ENCODE measurements at regions not wholly inside any gene's neighbourhood (a gene's known extent, or its start where the extent isn't known, plus 50 kb on each side); places are given as distances from the start of the nearest gene placed in this dataset.

GRCh38 chr4:3848323-3848722 lies 82.1 kb downstream of the ADRA2C start:
- ATAC-seq, result no peak
- TF ChIP-seq CTCF (IDR thresholded peaks at IDR 0.05), result no peak
- intact Hi-C loops (cut with micrococcal nuclease), result no loop called here
- no peak overlapping the region for H3K4me3 ChIP-seq (ENCODE audit: low read length)
- no peak overlapping the region for H3K27ac ChIP-seq (ENCODE audit: low read length)
- Mint-ChIP-seq H3K4me1 (no peaks in the 10 kb centered on the region), H3K27ac (no peak overlapping the region), H3K27me3 (ENCODE audit: low read depth in 2 of 2) (peaks cover 33 to 70% of the 10 kb centered on the region in 2 donors), H3K4me3 (no peak overlapping the region), H3K9me3 (no peaks in the 10 kb centered on the region), H3K36me3 (no peaks in the 10 kb centered on the region)
- H3K9me3 ChIP-seq (ENCODE audit: control insufficient read depth, insufficient read depth, low read length), result peaks cover 6% of the 10 kb centered on the region
- DNase-seq, result no peak
- H3K36me3 ChIP-seq (ENCODE audit: control insufficient read depth, insufficient read depth, low read length), result no peaks in the 10 kb centered on the region
- no peaks in the 10 kb centered on the region for H3K27me3 ChIP-seq (ENCODE audit: control insufficient read depth, insufficient read depth, low read length)
- H3K4me1 ChIP-seq (ENCODE audit: control insufficient read depth, insufficient read depth, low read length), result no peaks in the 10 kb centered on the region
- 98% methylated on average over 5 of the region's 5 CpGs for WGBS (ENCODE audit: insufficient coverage)

GRCh38 chr4:3849140-3849539 lies 83.0 kb downstream of the ADRA2C start:
- Histone ChIP-seq H3K27me3 (ENCODE audit: control insufficient read depth, insufficient read depth, low read length) (no peaks in the 10 kb centered on the region), H3K9me3 (ENCODE audit: control insufficient read depth, insufficient read depth, low read length) (peaks cover 6% of the 10 kb centered on the region), H3K4me1 (ENCODE audit: control insufficient read depth, insufficient read depth, low read length) (no peaks in the 10 kb centered on the region), H3K27ac (ENCODE audit: low read length) (no peak overlapping the region), H3K36me3 (ENCODE audit: control insufficient read depth, insufficient read depth, low read length) (no peaks in the 10 kb centered on the region), H3K4me3 (ENCODE audit: low read length) (no peak overlapping the region)
- no peaks in the 10 kb centered on the region for H3K36me3 Mint-ChIP-seq
- H3K4me3 Mint-ChIP-seq, result no peak overlapping the region
- peaks cover 38 to 69% of the 10 kb centered on the region in 2 donors for H3K27me3 Mint-ChIP-seq (ENCODE audit: low read depth in 2 of 2)
- H3K9me3 Mint-ChIP-seq, result no peaks in the 10 kb centered on the region
- H3K4me1 Mint-ChIP-seq, result no peaks in the 10 kb centered on the region
- no peak for ATAC-seq
- no peak for DNase-seq
- no peak for TF ChIP-seq CTCF (IDR thresholded peaks at IDR 0.05)
- intact Hi-C loops (cut with micrococcal nuclease), result no loop called here
- no peak overlapping the region for H3K27ac Mint-ChIP-seq

GRCh38 chr4:3850128-3850527 lies 83.9 kb downstream of the ADRA2C start:
- no peaks in the 10 kb centered on the region for H3K36me3 Mint-ChIP-seq
- H3K4me1 Mint-ChIP-seq, result no peaks in the 10 kb centered on the region
- no peak overlapping the region for H3K4me3 Mint-ChIP-seq
- ATAC-seq (no peak), DNase-seq (no peak)
- intact Hi-C loops (cut with micrococcal nuclease), result no loop called here
- Histone ChIP-seq H3K9me3 (ENCODE audit: control insufficient read depth, insufficient read depth, low read length) (peaks cover 6% of the 10 kb centered on the region), H3K27me3 (ENCODE audit: control insufficient read depth, insufficient read depth, low read length) (peaks cover 4% of the 10 kb centered on the region), H3K27ac (ENCODE audit: low read length) (no peak overlapping the region), H3K4me3 (ENCODE audit: low read length) (no peak overlapping the region), H3K36me3 (ENCODE audit: control insufficient read depth, insufficient read depth, low read length) (no peaks in the 10 kb centered on the region), H3K4me1 (ENCODE audit: control insufficient read depth, insufficient read depth, low read length) (no peaks in the 10 kb centered on the region)
- no peaks in the 10 kb centered on the region for H3K9me3 Mint-ChIP-seq
- no peak overlapping the region for H3K27ac Mint-ChIP-seq
- whole genome bisulfite sequencing (ENCODE audit: insufficient coverage), result 100% methylated on average over 1 of the region's 1 CpG
- TF ChIP-seq CTCF (IDR thresholded peaks at IDR 0.05), result no peak
- H3K27me3 Mint-ChIP-seq (ENCODE audit: low read depth in 2 of 2), result peaks cover 41 to 66% of the 10 kb centered on the region in 2 donors

- Mint-ChIP-seq H3K36me3 (no peaks in the 10 kb centered on the region), H3K27ac (no peak overlapping the region), H3K27me3 (ENCODE audit: low read depth in 2 of 2) (peaks cover 45 to 66% of the 10 kb centered on the region in 2 donors), H3K9me3 (no peaks in the 10 kb centered on the region), H3K4me3 (no peak overlapping the region), H3K4me1 (no peaks in the 10 kb centered on the region)
- H3K27ac ChIP-seq (ENCODE audit: low read length), result no peak overlapping the region
- no peaks in the 10 kb centered on the region for H3K4me1 ChIP-seq (ENCODE audit: control insufficient read depth, insufficient read depth, low read length)
- peaks cover 5% of the 10 kb centered on the region for H3K27me3 ChIP-seq (ENCODE audit: control insufficient read depth, insufficient read depth, low read length)
- no peak overlapping the region for H3K4me3 ChIP-seq (ENCODE audit: low read length)
- H3K9me3 ChIP-seq (ENCODE audit: control insufficient read depth, insufficient read depth, low read length), result peaks cover 6% of the 10 kb centered on the region
- intact Hi-C loops (cut with micrococcal nuclease), result no loop called here
- ATAC-seq, result no peak
- no peaks in the 10 kb centered on the region for H3K36me3 ChIP-seq (ENCODE audit: control insufficient read depth, insufficient read depth, low read length)
- no peak for DNase-seq
- WGBS (ENCODE audit: insufficient coverage), result 53% methylated on average over 6 of the region's 6 CpGs
- no peak for TF ChIP-seq CTCF (IDR thresholded peaks at IDR 0.05)
These were observed 85.0 kb downstream of the ADRA2C start for GRCh38 chr4:3851211-3851610.
